HCT116 (cell line): ENCODE measurements at regions not wholly inside any gene's neighbourhood (a gene's known extent, or its start where the extent isn't known, plus 50 kb on each side); places are given as distances from the start of the nearest gene placed in this dataset.

Experiments used
- EGR1 ChIP-seq: IDR thresholded peaks from 2 replicates; pipeline ENCODE4 v1.6.1; 2012; ENCODE audit warnings: low read depth
- ELF1 ChIP-seq: IDR thresholded peaks from 2 replicates; pipeline ENCODE4 v1.6.1; 2012; ENCODE audit warnings: low read depth, borderline replicate concordance
- RAD21 ChIP-seq: IDR thresholded peaks from 2 replicates; pipeline ENCODE4 v1.6.1; 2012; ENCODE audit warnings: low read depth, mild to moderate bottlenecking
- SIN3A ChIP-seq: IDR thresholded peaks from 2 replicates; pipeline ENCODE4 v1.6.1; 2012; ENCODE audit warnings: low read depth
- ZFX ChIP-seq: fragments of 450-650 bp; IDR thresholded peaks from 2 replicates; pipeline ENCODE4 v1.6.1; 2017
- ZNF274 ChIP-seq: fragments of 200-500 bp; sonication (Bioruptor generic); IDR thresholded peaks from 2 replicates; pipeline ENCODE4 v1.6.1; 2014; ENCODE audit warnings: mild to moderate bottlenecking, low read depth, low read length, inconsistent platforms
- TF ChIP-seq, protein P1 (sequence below), 3 experiments: fragments of 200-600 bp in 1 of 3; sonication (generic) in 1 of 3; IDR thresholded peaks in 2 of 3; conservative IDR thresholded peaks in 1 of 3; 2 replicates each; pipeline ENCODE4 v1.5.1; 2012 to 2017; ENCODE audit warnings: low read depth in 2 of 3, low read length in 2 of 3, antibody characterized with exemption in 1 of 3, borderline replicate concordance in 1 of 3, control low read depth in 1 of 3, mild to moderate bottlenecking in 1 of 3, mixed read lengths in 1 of 3, mixed run types in 1 of 3, moderate library complexity in 1 of 3; ENCODE audit not compliant: insufficient read depth in 1 of 3

DNA sequence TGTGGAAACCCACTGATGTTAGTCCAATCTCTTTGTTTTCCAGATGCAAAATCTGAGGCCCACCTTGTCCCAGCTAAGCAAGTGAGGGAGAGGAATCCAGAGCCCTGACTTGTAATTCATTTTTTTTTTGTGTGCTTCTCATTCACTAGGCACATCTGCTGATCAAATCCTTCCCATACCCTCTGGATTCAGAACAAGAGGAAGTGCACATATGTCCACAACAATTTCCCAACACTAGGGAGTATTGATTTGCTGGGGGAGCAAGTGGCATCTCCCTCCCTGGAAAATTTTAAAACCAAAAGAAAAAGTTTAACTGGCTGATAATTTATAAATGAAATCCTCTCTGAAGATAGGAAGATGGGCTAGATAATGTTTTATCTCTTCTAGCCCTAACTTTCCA lies 94.6 kb upstream of the RFC3 start:
- TF ChIP-seq, protein P1, sequence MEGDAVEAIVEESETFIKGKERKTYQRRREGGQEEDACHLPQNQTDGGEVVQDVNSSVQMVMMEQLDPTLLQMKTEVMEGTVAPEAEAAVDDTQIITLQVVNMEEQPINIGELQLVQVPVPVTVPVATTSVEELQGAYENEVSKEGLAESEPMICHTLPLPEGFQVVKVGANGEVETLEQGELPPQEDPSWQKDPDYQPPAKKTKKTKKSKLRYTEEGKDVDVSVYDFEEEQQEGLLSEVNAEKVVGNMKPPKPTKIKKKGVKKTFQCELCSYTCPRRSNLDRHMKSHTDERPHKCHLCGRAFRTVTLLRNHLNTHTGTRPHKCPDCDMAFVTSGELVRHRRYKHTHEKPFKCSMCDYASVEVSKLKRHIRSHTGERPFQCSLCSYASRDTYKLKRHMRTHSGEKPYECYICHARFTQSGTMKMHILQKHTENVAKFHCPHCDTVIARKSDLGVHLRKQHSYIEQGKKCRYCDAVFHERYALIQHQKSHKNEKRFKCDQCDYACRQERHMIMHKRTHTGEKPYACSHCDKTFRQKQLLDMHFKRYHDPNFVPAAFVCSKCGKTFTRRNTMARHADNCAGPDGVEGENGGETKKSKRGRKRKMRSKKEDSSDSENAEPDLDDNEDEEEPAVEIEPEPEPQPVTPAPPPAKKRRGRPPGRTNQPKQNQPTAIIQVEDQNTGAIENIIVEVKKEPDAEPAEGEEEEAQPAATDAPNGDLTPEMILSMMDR (IDR thresholded peaks at IDR 0.05 in 2 of 3, conservative IDR thresholded peaks at IDR 0.05 in 1 of 3; ENCODE audit: borderline replicate concordance in 1 of 3, insufficient read depth in 1 of 3, low read depth in 2 of 3, low read length in 2 of 3) = no peak
- TF ChIP-seq ELF1 (no peak), RAD21 (no peak), SIN3A (no peak), ZNF274 (no peak), EGR1 (no peak), ZFX (no peak)
